ENCODE measurements at regions not wholly inside any gene's neighbourhood (a gene's known extent, or its start where the extent isn't known, plus 50 kb on each side); places are given as distances from the start of the nearest gene placed in this dataset.

DNA sequence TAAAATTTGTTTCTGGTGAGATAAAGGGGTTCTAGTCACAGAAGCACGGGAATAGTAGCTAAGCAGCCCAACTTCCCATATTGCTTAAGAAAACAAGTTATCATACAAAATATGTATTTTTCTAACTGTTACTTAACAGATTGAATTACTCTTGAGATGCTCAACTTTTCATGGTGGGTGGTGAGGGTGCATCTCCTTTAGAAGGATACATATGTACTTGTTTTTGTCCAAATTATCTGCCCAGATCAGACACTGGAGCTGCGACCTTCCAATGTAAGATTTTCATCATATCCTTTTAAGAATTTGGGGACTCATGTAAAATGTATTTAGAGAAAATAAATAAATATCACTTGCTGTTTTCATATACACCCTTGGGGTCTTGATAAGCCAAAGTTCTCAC lies 252.2 kb upstream of the SOX2 start:
- Mint-ChIP-seq H3K4me3 (ENCODE audit: unreplicated experiment) (no peak overlapping the region), H3K4me1 (ENCODE audit: unreplicated experiment) (peaks cover 6% of the 10 kb centered on the region), H3K27me3 (ENCODE audit: unreplicated experiment) (no peaks in the 10 kb centered on the region)

DNA sequence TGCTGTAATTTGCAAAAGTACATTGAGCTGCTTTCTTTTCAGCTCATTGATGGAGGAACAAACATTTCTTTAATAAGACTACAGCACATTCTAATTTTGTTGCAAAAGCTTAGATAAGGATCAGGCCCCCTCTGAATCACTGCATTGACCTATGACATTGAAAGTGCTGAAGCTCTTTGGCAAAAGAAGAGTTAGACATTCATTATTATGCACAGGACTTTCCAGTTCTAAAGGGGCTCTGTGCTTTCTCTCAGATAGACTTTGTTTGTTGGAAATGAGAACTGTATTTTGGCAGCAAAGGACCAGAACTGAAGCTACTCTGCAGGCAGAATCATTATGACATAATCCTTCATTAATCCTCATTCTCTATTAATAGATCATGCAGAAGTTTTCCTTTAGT lies 252.9 kb upstream of the SOX2 start:
- H3K27ac Mint-ChIP-seq (ENCODE audit: unreplicated experiment), result no peak overlapping the region
- DNase-seq (ENCODE audit: low spot score), result no peak
- peaks cover 7% of the 10 kb centered on the region for H3K4me1 Mint-ChIP-seq (ENCODE audit: unreplicated experiment)
- H3K27me3 Mint-ChIP-seq (ENCODE audit: unreplicated experiment), result no peaks in the 10 kb centered on the region
- TF ChIP-seq, protein P1, sequence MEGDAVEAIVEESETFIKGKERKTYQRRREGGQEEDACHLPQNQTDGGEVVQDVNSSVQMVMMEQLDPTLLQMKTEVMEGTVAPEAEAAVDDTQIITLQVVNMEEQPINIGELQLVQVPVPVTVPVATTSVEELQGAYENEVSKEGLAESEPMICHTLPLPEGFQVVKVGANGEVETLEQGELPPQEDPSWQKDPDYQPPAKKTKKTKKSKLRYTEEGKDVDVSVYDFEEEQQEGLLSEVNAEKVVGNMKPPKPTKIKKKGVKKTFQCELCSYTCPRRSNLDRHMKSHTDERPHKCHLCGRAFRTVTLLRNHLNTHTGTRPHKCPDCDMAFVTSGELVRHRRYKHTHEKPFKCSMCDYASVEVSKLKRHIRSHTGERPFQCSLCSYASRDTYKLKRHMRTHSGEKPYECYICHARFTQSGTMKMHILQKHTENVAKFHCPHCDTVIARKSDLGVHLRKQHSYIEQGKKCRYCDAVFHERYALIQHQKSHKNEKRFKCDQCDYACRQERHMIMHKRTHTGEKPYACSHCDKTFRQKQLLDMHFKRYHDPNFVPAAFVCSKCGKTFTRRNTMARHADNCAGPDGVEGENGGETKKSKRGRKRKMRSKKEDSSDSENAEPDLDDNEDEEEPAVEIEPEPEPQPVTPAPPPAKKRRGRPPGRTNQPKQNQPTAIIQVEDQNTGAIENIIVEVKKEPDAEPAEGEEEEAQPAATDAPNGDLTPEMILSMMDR (IDR thresholded peaks at IDR 0.05; ENCODE audit: unreplicated experiment), result no peak
- H3K4me3 Mint-ChIP-seq (ENCODE audit: unreplicated experiment), result no peak overlapping the region
- no peaks in the 10 kb centered on the region for H3K36me3 Mint-ChIP-seq (ENCODE audit: low read depth, unreplicated experiment)
- H3K9me3 Mint-ChIP-seq (ENCODE audit: unreplicated experiment), result no peaks in the 10 kb centered on the region

More for the DNA sequence above, 252.2 kb upstream of the SOX2 start:
- DNase-seq (ENCODE audit: low spot score), result no peak
- no peaks in the 10 kb centered on the region for H3K36me3 Mint-ChIP-seq (ENCODE audit: low read depth, unreplicated experiment)
- H3K9me3 Mint-ChIP-seq (ENCODE audit: unreplicated experiment), result no peaks in the 10 kb centered on the region
- TF ChIP-seq, protein P1 (IDR thresholded peaks at IDR 0.05; ENCODE audit: unreplicated experiment), result no peak
- H3K27ac Mint-ChIP-seq (ENCODE audit: unreplicated experiment), result no peak overlapping the region

DNA sequence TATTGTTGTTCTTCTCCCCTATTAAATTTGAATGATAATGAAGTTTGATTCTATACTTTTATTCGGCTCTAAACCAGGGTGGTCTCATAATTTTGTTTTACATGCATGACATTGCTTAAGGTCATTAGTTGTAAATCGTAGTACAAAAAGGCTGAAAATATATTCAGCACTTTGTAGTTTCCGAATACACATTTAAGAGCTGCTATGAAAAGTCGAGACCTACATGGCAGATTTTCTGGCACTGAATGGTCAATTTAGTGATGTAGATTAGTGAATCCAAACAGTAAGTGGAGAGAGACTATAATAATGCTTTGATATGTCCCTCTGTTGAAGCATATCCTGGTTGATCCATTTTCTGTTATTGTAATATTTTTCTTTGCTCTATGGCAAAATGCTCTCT lies 254.0 kb upstream of the SOX2 start:
- TF ChIP-seq, protein P1 (IDR thresholded peaks at IDR 0.05; ENCODE audit: unreplicated experiment), result no peak
- DNase-seq (ENCODE audit: low spot score), result no peak
- Mint-ChIP-seq H3K9me3 (ENCODE audit: unreplicated experiment) (no peaks in the 10 kb centered on the region), H3K4me3 (ENCODE audit: unreplicated experiment) (no peak overlapping the region), H3K27me3 (ENCODE audit: unreplicated experiment) (no peaks in the 10 kb centered on the region), H3K4me1 (ENCODE audit: unreplicated experiment) (peaks cover 11% of the 10 kb centered on the region), H3K27ac (ENCODE audit: unreplicated experiment) (no peak overlapping the region), H3K36me3 (ENCODE audit: low read depth, unreplicated experiment) (no peaks in the 10 kb centered on the region)

GRCh38 chr3:181457190-181457589 lies 254.5 kb upstream of the SOX2 start:
- Mint-ChIP-seq H3K4me3 (ENCODE audit: unreplicated experiment) (no peak overlapping the region), H3K36me3 (ENCODE audit: low read depth, unreplicated experiment) (no peaks in the 10 kb centered on the region), H3K27me3 (ENCODE audit: unreplicated experiment) (no peaks in the 10 kb centered on the region), H3K9me3 (ENCODE audit: unreplicated experiment) (no peaks in the 10 kb centered on the region), H3K27ac (ENCODE audit: unreplicated experiment) (no peak overlapping the region), H3K4me1 (ENCODE audit: unreplicated experiment) (peaks cover 11% of the 10 kb centered on the region)
- TF ChIP-seq, protein P1 (IDR thresholded peaks at IDR 0.05; ENCODE audit: unreplicated experiment), result no peak
- no peak for DNase-seq (ENCODE audit: low spot score)

DNA sequence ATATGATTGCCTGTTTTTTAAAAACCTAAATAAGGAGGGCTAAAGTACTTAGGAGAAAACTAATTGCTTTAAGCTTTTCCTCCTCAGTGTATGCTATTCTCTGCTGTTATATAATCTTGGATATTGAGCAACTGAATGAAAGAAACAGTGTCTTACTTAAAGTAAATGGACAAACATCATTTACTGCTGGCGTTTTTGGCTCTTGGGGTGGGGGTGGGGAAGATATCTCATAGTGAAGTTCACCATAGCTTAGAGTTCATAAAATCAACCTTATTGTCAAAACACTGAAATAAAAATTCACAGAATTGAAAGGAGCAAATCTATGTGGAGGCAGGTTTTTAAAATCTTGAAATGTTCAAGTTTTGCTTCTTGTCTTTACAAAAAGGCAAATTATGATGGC lies 256.4 kb upstream of the SOX2 start:
- TF ChIP-seq, protein P1 (IDR thresholded peaks at IDR 0.05; ENCODE audit: unreplicated experiment), result no peak
- Mint-ChIP-seq H3K27me3 (ENCODE audit: unreplicated experiment) (no peaks in the 10 kb centered on the region), H3K9me3 (ENCODE audit: unreplicated experiment) (no peaks in the 10 kb centered on the region), H3K4me3 (ENCODE audit: unreplicated experiment) (no peak overlapping the region), H3K36me3 (ENCODE audit: low read depth, unreplicated experiment) (no peaks in the 10 kb centered on the region), H3K27ac (ENCODE audit: unreplicated experiment) (no peak overlapping the region), H3K4me1 (ENCODE audit: unreplicated experiment) (peaks cover 11% of the 10 kb centered on the region)
- DNase-seq (ENCODE audit: low spot score), result no peak
